ENCODE measurements at regions not wholly inside any gene's neighbourhood (a gene's known extent, or its start where the extent isn't known, plus 50 kb on each side); places are given as distances from the start of the nearest gene placed in this dataset.

- no peak for FAIRE-seq
- TF ChIP-seq CTCF (optimal IDR thresholded peaks at IDR 0.05 in 1 of 3, IDR thresholded peaks at IDR 0.05 in 1 of 3, conservative IDR thresholded peaks at IDR 0.05 in 1 of 3; ENCODE audit: extremely low read depth in 1 of 3, insufficient read depth in 2 of 3, low read length in 3 of 3) (no peak), EZH2 (IDR thresholded peaks at IDR 0.05; ENCODE audit: low read length) (no peak)
Measured at GRCh38 chr14:104405360-104406226, 174.0 kb upstream of the C14orf180 start.

GRCh38 chr14:104406831-104407230 is 172.7 kb upstream of the C14orf180 start:
- dilution Hi-C loops (cut with MboI; ENCODE audit: extremely low pct_ligation_motif_present, low sequenced_read_pairs) = no loop called here
- H3K27me3 ChIP-seq (ENCODE audit: control insufficient read depth, extremely low read depth, insufficient read depth, low read length) = no peaks in the 10 kb centered on the region
- FAIRE-seq = no peak

More at GRCh38 chr14:104405360-104406226, 174.0 kb upstream of the C14orf180 start:
- Histone ChIP-seq H3K4me1 (ENCODE audit: control insufficient read depth, extremely low read depth, insufficient read depth, low read length) (no peaks in the 10 kb centered on the region), H3K9me3 (ENCODE audit: control insufficient read depth, low read depth, low read length) (no peaks in the 10 kb centered on the region), H3K36me3 (ENCODE audit: control insufficient read depth in 2 of 2, extremely low read depth in 1 of 2, insufficient read depth in 2 of 2, low read length in 2 of 2) (no peaks in the 10 kb centered on the region), H4K20me1 (ENCODE audit: control insufficient read depth, extremely low read depth, insufficient read depth, low read length) (no peaks in the 10 kb centered on the region), H3K4me3 (ENCODE audit: control insufficient read depth in 2 of 3, extremely low read depth in 1 of 3, insufficient read depth in 2 of 3, low read depth in 1 of 3, low read length in 3 of 3) (no peak overlapping the region), H3K79me2 (ENCODE audit: control insufficient read depth, insufficient read depth, low read length) (no peaks in the 10 kb centered on the region), H3K4me2 (ENCODE audit: control insufficient read depth, extremely low read depth, insufficient read depth, low read depth, low read length) (no peak overlapping the region), H3K27me3 (ENCODE audit: control insufficient read depth, extremely low read depth, insufficient read depth, low read length) (no peaks in the 10 kb centered on the region), H3K9ac (ENCODE audit: control insufficient read depth, extremely low read depth, insufficient read depth, low read length) (no peak overlapping the region), H2AFZ (ENCODE audit: control insufficient read depth, low read length) (no peak overlapping the region), H3K9me1 (ENCODE audit: control insufficient read depth, extremely low read depth, insufficient read depth, low read length) (no peaks in the 10 kb centered on the region), H3K27ac (ENCODE audit: control insufficient read depth, insufficient read depth, low read length) (no peak overlapping the region)
- no peak for DNase-seq (ENCODE audit: low read depth, low spot score)
- dilution Hi-C loops (cut with MboI; ENCODE audit: extremely low pct_ligation_motif_present, low sequenced_read_pairs) = no loop called here

More at GRCh38 chr14:104406831-104407230, 172.7 kb upstream of the C14orf180 start:
- no peak overlapping the region for H3K4me3 ChIP-seq (ENCODE audit: control insufficient read depth in 2 of 3, extremely low read depth in 1 of 3, insufficient read depth in 2 of 3, low read depth in 1 of 3, low read length in 3 of 3)
- no peaks in the 10 kb centered on the region for H3K79me2 ChIP-seq (ENCODE audit: control insufficient read depth, insufficient read depth, low read length)
- no peak overlapping the region for H3K9ac ChIP-seq (ENCODE audit: control insufficient read depth, extremely low read depth, insufficient read depth, low read length)
- no peaks in the 10 kb centered on the region for H4K20me1 ChIP-seq (ENCODE audit: control insufficient read depth, extremely low read depth, insufficient read depth, low read length)
- no peak overlapping the region for H3K4me2 ChIP-seq (ENCODE audit: control insufficient read depth, extremely low read depth, insufficient read depth, low read depth, low read length)
- TF ChIP-seq CTCF (optimal IDR thresholded peaks at IDR 0.05 in 1 of 3, IDR thresholded peaks at IDR 0.05 in 1 of 3, conservative IDR thresholded peaks at IDR 0.05 in 1 of 3; ENCODE audit: extremely low read depth in 1 of 3, insufficient read depth in 2 of 3, low read length in 3 of 3) = no peak
- TF ChIP-seq EZH2 (IDR thresholded peaks at IDR 0.05; ENCODE audit: low read length) = no peak
- no peak overlapping the region for H2AFZ ChIP-seq (ENCODE audit: control insufficient read depth, low read length)
- no peak overlapping the region for H3K27ac ChIP-seq (ENCODE audit: control insufficient read depth, insufficient read depth, low read length)
- no peaks in the 10 kb centered on the region for H3K36me3 ChIP-seq (ENCODE audit: control insufficient read depth in 2 of 2, extremely low read depth in 1 of 2, insufficient read depth in 2 of 2, low read length in 2 of 2)
- no peaks in the 10 kb centered on the region for H3K9me3 ChIP-seq (ENCODE audit: control insufficient read depth, low read depth, low read length)
- DNase-seq (ENCODE audit: low read depth, low spot score) = no peak
- no peaks in the 10 kb centered on the region for H3K4me1 ChIP-seq (ENCODE audit: control insufficient read depth, extremely low read depth, insufficient read depth, low read length)
- no peaks in the 10 kb centered on the region for H3K9me1 ChIP-seq (ENCODE audit: control insufficient read depth, extremely low read depth, insufficient read depth, low read length)
